Psoas muscle (tissue), 7 donors: ENCODE measurements at regions not wholly inside any gene's neighbourhood (a gene's known extent, or its start where the extent isn't known, plus 50 kb on each side); places are given as distances from the start of the nearest gene placed in this dataset.

Source experiments
- ATAC-seq, 4 donors: fragments of 200-7000 bp; cut with Tn5 transposase; one replicate each; pipeline ENCODE4 v1.9.1; 2020; ENCODE audit warnings: moderate library complexity in 3 of 4, mild to moderate bottlenecking in 2 of 4
- DNase-seq, 2 donors: peaks; one replicate each; pipeline ENCODE4 v3.0.0-alpha.2; 2020
- H3K27ac ChIP-seq: fragments of 200-600 bp; one replicate; pipeline ENCODE4 v1.8.0; 2022
- H3K27me3 ChIP-seq, 3 donors: fragments of 200-600 bp in 1 of 3; one replicate each; pipeline versions ENCODE4 v1.6.1 to v1.8.0; 2013 to 2022; ENCODE audit warnings: low read length in 2 of 3, mild to moderate bottlenecking in 2 of 3, moderate library complexity in 1 of 3; ENCODE audit not compliant: insufficient read depth in 3 of 3
- H3K36me3 ChIP-seq, 2 donors: fragments of 200-600 bp in 1 of 2; one replicate each; pipeline versions ENCODE4 v1.6.1 to v1.8.0; 2013 to 2022; ENCODE audit warnings: low read depth in 1 of 2, mild to moderate bottlenecking in 1 of 2, moderate library complexity in 1 of 2; ENCODE audit not compliant: insufficient read depth in 1 of 2
- H3K4me1 ChIP-seq: fragments of 200-600 bp; one replicate; pipeline ENCODE4 v1.8.0; 2022
- H3K4me3 ChIP-seq: fragments of 200-600 bp; one replicate; pipeline ENCODE4 v1.8.0; 2022; ENCODE audit warnings: mild to moderate bottlenecking
- H3K9me3 ChIP-seq: fragments of 200-600 bp; one replicate; pipeline ENCODE4 v1.8.0; 2022
- CTCF ChIP-seq: fragments of 200-600 bp; IDR thresholded peaks from one replicate; pipeline ENCODE4 v1.8.0; 2022; ENCODE audit warnings: antibody characterized with exemption
- WGBS, 3 donors: extraction: QIAGEN DNeasy Blood & Tissue Kit; methylation state at CpG; one replicate each; pipeline versions ENCODE4 v1.1.6 to v1.1.7; 2013; 5-methylcytosine and 5-hydroxymethylcytosine counted together
- intact Hi-C, 2 donors: fragments of 100-400 bp; cut with DNase I; formaldehyde crosslinking; loops; one replicate each; pipeline versions ENCODE4 v1.11.0 to v1.14.2; 2022
- donor health status: healthy with polysubstance abuse.
- donor health status: DM: no; HTN: no; CAD: no; lungs with moderate emphysema.
- donor health status: Bipolar disorder and iron deficiency.
- donor health status: healthy.
- donor health status: DM: yes; HTN: yes; CAD: no.
- donor health status: DM: no; HTN: no; CAD: no.
- donor health status: DM: yes; HTN: yes; CAD: no.

- DNase-seq: no peak
- intact Hi-C loops: no loop called here
- no peak for TF ChIP-seq CTCF
These were observed 588.3 kb downstream of the CD109 start for GRCh38 chr6:74284284-74284683.

GRCh38 chr6:74283532-74283931 is 587.5 kb downstream of the CD109 start:
- Histone ChIP-seq H3K27me3 (no peaks in the 10 kb centered on the region), H3K4me1 (no peaks in the 10 kb centered on the region), H3K27ac (no peak overlapping the region), H3K9me3 (no peaks in the 10 kb centered on the region), H3K4me3 (no peak overlapping the region), H3K36me3 (no peaks in the 10 kb centered on the region)
- ATAC-seq (no peak), DNase-seq (no peak)
- WGBS, 3 donors: 54 to 67% (median 64%) methylated on average over 3 of the region's 3 CpGs
- TF ChIP-seq CTCF: no peak
- intact Hi-C loops: no loop called here

More at GRCh38 chr6:74284284-74284683, 588.3 kb downstream of the CD109 start:
- Histone ChIP-seq H3K27ac (no peak overlapping the region), H3K4me1 (no peaks in the 10 kb centered on the region), H3K4me3 (no peak overlapping the region), H3K36me3 (no peaks in the 10 kb centered on the region), H3K9me3 (no peaks in the 10 kb centered on the region), H3K27me3 (no peaks in the 10 kb centered on the region)
- no peak for ATAC-seq

GRCh38 chr6:74282143-74282689 is 586.2 kb downstream of the CD109 start:
- WGBS, 3 donors: 92 to 93% (median 93%) methylated on average over 13 of the region's 13 CpGs
- no peak overlapping the region for H3K27ac ChIP-seq
- intact Hi-C loops: no loop called here
- no peak for DNase-seq
- no peaks in the 10 kb centered on the region for H3K9me3 ChIP-seq
- TF ChIP-seq CTCF: no peak
- no peaks in the 10 kb centered on the region for H3K36me3 ChIP-seq
- ATAC-seq: no peak
- H3K4me1 ChIP-seq: no peaks in the 10 kb centered on the region
- H3K27me3 ChIP-seq: no peaks in the 10 kb centered on the region
- no peak overlapping the region for H3K4me3 ChIP-seq

GRCh38 chr6:74280130-74280692 is 584.2 kb downstream of the CD109 start:
- intact Hi-C loops: no loop called here
- DNase-seq (no peak), ATAC-seq (no peak)
- H3K36me3 ChIP-seq: no peaks in the 10 kb centered on the region
- no peaks in the 10 kb centered on the region for H3K4me1 ChIP-seq
- WGBS, 3 donors: 32 to 51% (median 34%) methylated on average over 6 of the region's 6 CpGs
- no peaks in the 10 kb centered on the region for H3K9me3 ChIP-seq
- H3K27ac ChIP-seq: no peak overlapping the region
- H3K27me3 ChIP-seq: no peaks in the 10 kb centered on the region
- H3K4me3 ChIP-seq: no peak overlapping the region
- no peak for TF ChIP-seq CTCF

GRCh38 chr6:74277777-74278186 is 581.8 kb downstream of the CD109 start:
- Histone ChIP-seq H3K9me3 (no peaks in the 10 kb centered on the region), H3K4me3 (no peak overlapping the region), H3K36me3 (no peaks in the 10 kb centered on the region), H3K4me1 (no peaks in the 10 kb centered on the region), H3K27me3 (no peaks in the 10 kb centered on the region), H3K27ac (no peak overlapping the region)
- TF ChIP-seq CTCF: no peak
- DNase-seq (no peak), ATAC-seq (no peak)
- WGBS, 3 donors: 5 to 10% (median 7%) methylated on average over 6 of the region's 6 CpGs
- intact Hi-C loops: no loop called here
